ACC112 (cell line): ENCODE measurements at regions not wholly inside any gene's neighbourhood (a gene's known extent, or its start where the extent isn't known, plus 50 kb on each side); places are given as distances from the start of the nearest gene placed in this dataset.
A peak's percentile ranks its signal among the peaks of the same experiment; 100 is the strongest.

Experiments used
- H2AFZ ChIP-seq: fragments of 200-600 bp; sonication (generic); one replicate; pipeline ENCODE4 v1.6.0; 2017; ENCODE audit warnings: antibody characterized with exemption, low read length; ENCODE audit not compliant: unreplicated experiment
- H3K27ac ChIP-seq: fragments of 200-600 bp; sonication (generic); 2 replicates; pipeline ENCODE4 v1.5.1; 2014; ENCODE audit warnings: low read depth, mild to moderate bottlenecking, antibody characterized with exemption, low read length, moderate library complexity
- H3K27me3 ChIP-seq: fragments of 200-600 bp; sonication (generic); 2 replicates; pipeline ENCODE4 v1.6.1; 2014; ENCODE audit warnings: mild to moderate bottlenecking, antibody characterized with exemption, low read length, moderate library complexity, mixed read lengths; ENCODE audit not compliant: insufficient read depth
- H3K36me3 ChIP-seq: fragments of 200-600 bp; sonication (generic); 2 replicates; pipeline ENCODE4 v1.6.1; 2016; ENCODE audit warnings: mild to moderate bottlenecking, antibody characterized with exemption, low read length, moderate library complexity, mixed read lengths; ENCODE audit not compliant: insufficient read depth
- H3K4me1 ChIP-seq: fragments of 200-600 bp; sonication (generic); one replicate; pipeline ENCODE4 v1.6.1; 2016; ENCODE audit warnings: low read length, mixed read lengths; ENCODE audit not compliant: insufficient read depth, unreplicated experiment, control insufficient read depth
- H3K4me3 ChIP-seq: fragments of 200-600 bp; sonication (generic); 2 replicates; pipeline ENCODE4 v1.5.1; 2014; ENCODE audit warnings: mild to moderate bottlenecking, low read depth, low read length
- H3K79me2 ChIP-seq: fragments of 200-600 bp; sonication (generic); one replicate; pipeline ENCODE4 v1.6.0; 2016; ENCODE audit warnings: low read length; ENCODE audit not compliant: control insufficient read depth, unreplicated experiment, insufficient read depth

DNA sequence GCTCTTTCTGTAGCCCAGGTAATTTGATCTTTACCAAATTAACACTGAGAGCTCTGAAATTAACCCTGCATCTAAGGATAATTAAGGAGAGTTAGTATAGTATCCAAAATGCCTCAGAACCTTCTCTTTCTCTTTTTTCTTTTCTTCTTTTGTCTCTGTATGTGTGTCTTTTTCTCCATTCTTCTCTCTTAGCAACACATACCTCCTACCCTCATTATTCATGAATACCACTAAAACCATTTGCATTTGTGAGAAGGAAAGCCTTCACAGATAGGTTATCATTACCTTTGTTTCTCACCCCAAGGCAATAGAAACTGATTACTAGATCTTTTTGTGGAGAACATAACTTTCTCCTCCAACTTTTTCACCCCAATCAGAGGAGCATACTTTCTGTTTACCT lies 376.5 kb upstream of the NXPH2 start:
- Histone ChIP-seq H3K4me3 (no peak overlapping the region), H2AFZ (no peak overlapping the region), H3K36me3 (no peaks in the 10 kb centered on the region), H3K27me3 (no peaks in the 10 kb centered on the region), H3K79me2 (no peaks in the 10 kb centered on the region), H3K4me1 (no peaks in the 10 kb centered on the region), H3K27ac (no peak overlapping the region)

GRCh38 chr2:139155991-139156390 lies 375.8 kb upstream of the NXPH2 start:
- no peak overlapping the region for H3K4me3 ChIP-seq
- H3K36me3 ChIP-seq = no peaks in the 10 kb centered on the region
- H3K4me1 ChIP-seq = no peaks in the 10 kb centered on the region
- H3K27me3 ChIP-seq = no peaks in the 10 kb centered on the region
- H3K27ac ChIP-seq = no peak overlapping the region
- no peak overlapping the region for H2AFZ ChIP-seq
- no peaks in the 10 kb centered on the region for H3K79me2 ChIP-seq

DNA sequence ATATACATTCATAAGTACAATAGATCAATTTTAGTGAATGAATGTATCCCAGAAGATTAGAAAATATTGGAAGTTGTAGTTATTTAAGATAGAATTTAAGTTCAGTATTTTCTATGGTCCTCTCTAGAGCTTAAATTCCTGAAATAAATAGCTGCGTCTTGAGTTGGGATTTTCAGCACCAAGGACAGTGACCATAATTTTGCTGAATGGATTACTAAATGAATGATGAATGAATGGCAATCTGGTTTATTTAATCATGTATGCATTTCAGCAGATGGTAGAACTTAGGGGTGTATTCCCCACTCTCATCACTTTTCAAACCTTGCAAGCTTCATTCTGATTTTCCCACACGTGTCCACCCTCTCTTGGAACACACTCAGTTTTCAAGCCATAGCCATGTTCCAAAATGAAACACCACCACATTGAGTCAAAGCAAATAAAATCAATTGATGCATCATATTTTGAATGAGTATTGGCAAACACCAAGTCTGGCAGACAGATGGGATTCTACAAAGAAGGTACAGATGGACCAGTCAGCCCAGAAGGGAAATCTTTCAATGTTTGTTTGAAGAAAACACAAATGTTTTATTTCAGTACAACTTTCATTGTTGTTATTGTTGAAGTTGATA lies 362.2 kb upstream of the NXPH2 start:
- H3K79me2 ChIP-seq = no peaks in the 10 kb centered on the region
- no peak overlapping the region for H3K27ac ChIP-seq
- no peak overlapping the region for H3K4me3 ChIP-seq
- H3K4me1 ChIP-seq = no peaks in the 10 kb centered on the region
- H3K27me3 ChIP-seq = no peaks in the 10 kb centered on the region; the same call in 1 of the 2 replicates
- H2AFZ ChIP-seq = no peak overlapping the region
- no peaks in the 10 kb centered on the region for H3K36me3 ChIP-seq

DNA sequence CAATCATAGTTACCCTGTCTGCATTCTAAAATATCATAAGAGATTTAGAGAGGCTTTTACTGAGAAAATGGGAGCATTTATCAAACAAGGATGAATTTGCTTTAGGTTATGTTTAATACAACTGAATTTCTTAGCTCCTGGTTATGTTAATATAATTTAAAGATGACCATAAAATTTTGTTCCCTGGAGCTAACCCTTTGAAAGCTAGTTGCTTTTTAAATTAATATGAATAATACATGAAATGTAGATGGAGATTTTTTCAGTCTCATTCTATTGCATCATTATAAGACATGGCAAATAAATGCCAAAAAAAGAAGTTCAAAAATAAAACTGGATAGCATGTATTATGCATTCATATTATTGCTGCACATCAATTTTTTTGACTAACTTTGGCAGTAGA lies 344.1 kb upstream of the NXPH2 start:
- no peak overlapping the region for H3K27ac ChIP-seq
- peaks cover 11% of the 10 kb centered on the region for H3K4me1 ChIP-seq
- no peak overlapping the region for H3K4me3 ChIP-seq
- H2AFZ ChIP-seq = no peak overlapping the region
- no peaks in the 10 kb centered on the region for H3K79me2 ChIP-seq
- no peaks in the 10 kb centered on the region for H3K27me3 ChIP-seq
- no peaks in the 10 kb centered on the region for H3K36me3 ChIP-seq

DNA sequence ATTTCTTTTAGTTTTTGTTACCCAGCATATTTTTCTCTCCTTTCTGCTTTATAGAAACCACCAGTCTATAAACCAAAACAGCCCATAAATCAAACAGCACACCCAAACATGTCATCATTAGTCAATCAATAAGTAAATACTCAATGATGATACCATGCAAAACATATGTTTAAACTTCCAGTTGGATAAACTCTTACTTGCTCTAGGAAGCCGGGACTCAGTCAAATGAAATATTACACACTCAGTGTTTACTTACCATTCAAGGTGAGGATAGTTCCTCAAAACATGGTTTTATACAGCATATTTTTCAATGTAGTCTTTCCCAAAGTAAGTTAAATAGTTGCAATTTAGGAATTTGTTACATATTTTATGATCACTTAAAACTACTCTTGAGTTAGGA lies 343.6 kb upstream of the NXPH2 start:
- H2AFZ ChIP-seq = no peak overlapping the region
- H3K36me3 ChIP-seq = no peaks in the 10 kb centered on the region
- no peak overlapping the region for H3K4me3 ChIP-seq
- no peaks in the 10 kb centered on the region for H3K79me2 ChIP-seq
- H3K27ac ChIP-seq = no peak overlapping the region
- peaks cover 11% of the 10 kb centered on the region for H3K4me1 ChIP-seq
- H3K27me3 ChIP-seq = no peaks in the 10 kb centered on the region

- Histone ChIP-seq H3K27me3 (no peaks in the 10 kb centered on the region), H3K36me3 (no peaks in the 10 kb centered on the region), H3K79me2 (no peaks in the 10 kb centered on the region), H3K4me1 (peaks cover 11% of the 10 kb centered on the region), H3K27ac (peak overlapping the region; percentile 42), H2AFZ (no peak overlapping the region), H3K4me3 (peak overlapping the region; percentile 58; the same call in 1 of the 2 replicates)
Observed at GRCh38 chr2:139122711-139123158, 342.5 kb upstream of the NXPH2 start.

DNA sequence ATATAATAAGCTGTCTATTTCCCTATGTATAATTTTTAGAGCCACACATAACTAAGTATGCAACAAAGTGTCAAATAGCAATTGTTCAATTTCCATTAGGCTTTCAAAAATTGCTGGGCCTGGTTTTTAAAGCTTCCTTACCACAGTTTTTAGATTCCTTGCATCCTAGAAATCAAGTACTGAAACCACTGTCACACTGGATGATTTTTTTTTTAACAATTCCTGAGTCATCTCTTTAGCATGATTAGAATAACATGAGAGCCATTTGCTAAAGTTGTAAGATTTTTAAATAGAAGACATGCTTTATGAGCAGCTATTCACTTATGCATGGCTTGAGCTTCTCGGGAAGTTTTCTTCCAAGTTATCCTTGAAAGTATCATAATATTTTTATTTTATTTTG lies 319.5 kb upstream of the NXPH2 start:
- no peak overlapping the region for H2AFZ ChIP-seq
- H3K36me3 ChIP-seq = no peaks in the 10 kb centered on the region
- H3K4me3 ChIP-seq = no peak overlapping the region
- H3K4me1 ChIP-seq = no peaks in the 10 kb centered on the region
- H3K27ac ChIP-seq = no peak overlapping the region
- no peaks in the 10 kb centered on the region for H3K79me2 ChIP-seq
- no peaks in the 10 kb centered on the region for H3K27me3 ChIP-seq

DNA sequence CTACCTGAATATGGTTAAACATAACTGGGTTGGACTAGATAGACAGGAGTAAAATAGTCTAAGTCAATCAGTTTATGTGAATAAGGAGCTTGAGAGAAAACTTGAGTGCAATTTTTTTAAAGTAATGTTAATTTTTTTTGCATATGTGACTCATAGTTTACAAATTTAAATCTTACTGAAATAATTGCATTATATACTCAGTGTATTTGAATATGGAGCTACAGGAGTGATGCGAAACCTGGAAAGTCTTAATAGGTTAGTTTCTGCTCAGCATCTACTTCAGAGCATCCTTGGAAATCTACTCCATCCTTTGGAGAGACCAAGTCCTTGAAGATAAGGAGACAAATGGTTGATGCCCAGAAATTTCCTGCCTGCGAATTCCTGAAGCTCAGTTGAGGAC lies 318.8 kb upstream of the NXPH2 start:
- Histone ChIP-seq H3K27me3 (no peaks in the 10 kb centered on the region), H3K4me1 (no peaks in the 10 kb centered on the region), H3K4me3 (no peak overlapping the region), H3K79me2 (no peaks in the 10 kb centered on the region), H3K27ac (no peak overlapping the region), H3K36me3 (no peaks in the 10 kb centered on the region), H2AFZ (no peak overlapping the region)

DNA sequence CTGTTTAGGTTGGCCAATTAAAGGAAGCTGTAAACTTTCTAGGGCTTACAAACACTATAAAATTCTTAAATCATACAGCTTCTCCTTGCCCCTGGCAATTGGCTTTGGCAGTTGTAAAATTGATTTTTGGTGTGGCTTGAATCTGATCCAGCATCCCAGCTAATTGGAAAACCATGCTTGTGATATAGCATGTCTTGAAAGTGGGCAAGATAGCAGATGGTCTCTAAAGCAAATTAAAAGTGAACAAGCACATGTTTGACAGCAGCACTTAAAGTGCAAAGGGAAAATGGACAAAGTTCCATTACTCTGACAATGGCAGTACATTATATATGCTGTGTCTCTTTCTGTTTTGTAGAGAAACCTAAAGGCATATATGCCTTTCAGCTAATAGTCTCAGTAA lies 302.9 kb upstream of the NXPH2 start:
- Histone ChIP-seq H3K36me3 (no peaks in the 10 kb centered on the region), H3K79me2 (no peaks in the 10 kb centered on the region), H3K4me1 (no peaks in the 10 kb centered on the region), H3K4me3 (no peak overlapping the region), H3K27me3 (no peaks in the 10 kb centered on the region), H2AFZ (no peak overlapping the region), H3K27ac (no peak overlapping the region)

- Histone ChIP-seq H3K4me1 (no peaks in the 10 kb centered on the region), H3K27ac (no peak overlapping the region), H3K4me3 (no peak overlapping the region), H3K79me2 (no peaks in the 10 kb centered on the region), H2AFZ (no peak overlapping the region), H3K27me3 (no peaks in the 10 kb centered on the region), H3K36me3 (no peaks in the 10 kb centered on the region)
Observed at GRCh38 chr2:139080244-139080643, 300.1 kb upstream of the NXPH2 start.

- Histone ChIP-seq H3K4me3 (no peak overlapping the region), H3K36me3 (no peaks in the 10 kb centered on the region), H3K4me1 (no peaks in the 10 kb centered on the region), H3K79me2 (no peaks in the 10 kb centered on the region), H2AFZ (no peak overlapping the region), H3K27ac (no peak overlapping the region), H3K27me3 (no peaks in the 10 kb centered on the region)
Observed at GRCh38 chr2:139079311-139079710, 299.1 kb upstream of the NXPH2 start.
